SJSA1 (cell line): ENCODE measurements at regions not wholly inside any gene's neighbourhood (a gene's known extent, or its start where the extent isn't known, plus 50 kb on each side); places are given as distances from the start of the nearest gene placed in this dataset.
A peak's percentile ranks its signal among the peaks of the same experiment; 100 is the strongest.

ENCODE experiments used
- DNase-seq, 2 experiments: peaks; one replicate each; pipeline ENCODE4 v3.0.0-alpha.2; 2015 to 2020; ENCODE audit warnings: low spot score in 2 of 2, low read depth in 1 of 2
- H3K27ac ChIP-seq: fragments of 250-450 bp; sonication (Bioruptor Pico); 2 replicates; pipeline ENCODE4 v1.5.1; 2020; ENCODE audit warnings: mild to moderate bottlenecking, moderate library complexity
- H3K27me3 ChIP-seq: fragments of 250-450 bp; sonication (Bioruptor Pico); replicated peaks from 2 replicates; pipeline ENCODE4 v1.5.1; 2020; ENCODE audit warnings: mild to moderate bottlenecking, moderate library complexity
- H3K36me3 ChIP-seq: fragments of 250-450 bp; sonication (Bioruptor Pico); 2 replicates; pipeline ENCODE4 v1.5.1; 2020; ENCODE audit warnings: mild to moderate bottlenecking
- H3K4me1 ChIP-seq: fragments of 250-450 bp; sonication (Bioruptor Pico); replicated peaks from 2 replicates; pipeline ENCODE4 v1.6.1; 2021; ENCODE audit warnings: mild to moderate bottlenecking
- H3K4me3 ChIP-seq: fragments of 250-450 bp; sonication (Bioruptor Pico); 2 replicates; pipeline ENCODE4 v1.5.1; 2020; ENCODE audit warnings: mild to moderate bottlenecking
- H3K9me3 ChIP-seq: fragments of 250-450 bp; sonication (Bioruptor Pico); replicated peaks from 2 replicates; pipeline ENCODE4 v1.5.1; 2020; ENCODE audit warnings: mild to moderate bottlenecking

DNA sequence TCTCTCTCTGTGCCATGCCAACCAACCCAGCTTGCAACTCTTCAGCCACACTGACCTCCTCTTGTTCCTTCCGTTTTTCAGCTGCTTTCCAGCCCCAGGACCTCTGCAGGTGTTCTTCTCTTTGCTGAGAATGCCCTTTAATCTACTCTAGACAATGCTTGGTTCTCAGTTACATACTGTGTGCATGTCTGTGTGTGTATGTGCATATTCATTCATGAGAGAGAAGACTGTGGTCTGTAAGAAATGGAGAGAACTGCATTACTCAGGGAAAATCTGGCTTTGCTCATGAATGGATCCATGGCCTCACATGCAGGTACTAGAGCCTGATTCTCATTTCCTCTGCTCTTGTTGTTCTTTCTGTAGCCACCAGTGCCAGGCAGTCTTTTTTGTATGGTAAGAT lies 636.9 kb upstream of the TENM3 start:
- Histone ChIP-seq H3K36me3 (no peaks in the 10 kb centered on the region), H3K4me1 (no peaks in the 10 kb centered on the region), H3K9me3 (no peaks in the 10 kb centered on the region), H3K4me3 (no peak overlapping the region), H3K27ac (no peak overlapping the region), H3K27me3 (peaks cover 2% of the 10 kb centered on the region; the same call in 1 of the 2 replicates)
- no peak for DNase-seq

DNA sequence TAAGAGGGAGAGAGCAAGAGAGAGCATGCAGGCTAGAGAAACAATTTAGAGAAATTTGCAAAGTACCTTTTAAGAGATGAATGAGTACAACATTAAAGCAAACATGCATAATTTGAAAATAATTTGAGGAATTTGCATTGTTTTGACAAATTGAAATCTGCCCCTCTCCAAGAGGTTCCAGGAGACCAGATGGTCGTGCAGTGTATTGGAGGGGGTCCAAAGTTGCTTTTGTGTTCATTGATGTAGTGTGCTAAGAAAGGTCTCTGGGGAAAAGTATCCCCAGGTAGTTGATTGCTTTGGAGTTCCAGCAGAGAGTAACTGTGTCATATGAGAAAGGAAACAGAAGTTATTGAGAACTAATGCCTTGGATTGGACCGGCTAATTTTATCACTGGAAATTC lies 635.0 kb upstream of the TENM3 start:
- no peak overlapping the region for H3K4me3 ChIP-seq
- no peaks in the 10 kb centered on the region for H3K9me3 ChIP-seq
- no peak overlapping the region for H3K27ac ChIP-seq
- H3K36me3 ChIP-seq, result no peaks in the 10 kb centered on the region
- H3K4me1 ChIP-seq, result no peaks in the 10 kb centered on the region
- DNase-seq, result no peak
- 0 out of 2 replicates have a peak, but pooled peaks cover 2% of the 10 kb centered on the region for H3K27me3 ChIP-seq

DNA sequence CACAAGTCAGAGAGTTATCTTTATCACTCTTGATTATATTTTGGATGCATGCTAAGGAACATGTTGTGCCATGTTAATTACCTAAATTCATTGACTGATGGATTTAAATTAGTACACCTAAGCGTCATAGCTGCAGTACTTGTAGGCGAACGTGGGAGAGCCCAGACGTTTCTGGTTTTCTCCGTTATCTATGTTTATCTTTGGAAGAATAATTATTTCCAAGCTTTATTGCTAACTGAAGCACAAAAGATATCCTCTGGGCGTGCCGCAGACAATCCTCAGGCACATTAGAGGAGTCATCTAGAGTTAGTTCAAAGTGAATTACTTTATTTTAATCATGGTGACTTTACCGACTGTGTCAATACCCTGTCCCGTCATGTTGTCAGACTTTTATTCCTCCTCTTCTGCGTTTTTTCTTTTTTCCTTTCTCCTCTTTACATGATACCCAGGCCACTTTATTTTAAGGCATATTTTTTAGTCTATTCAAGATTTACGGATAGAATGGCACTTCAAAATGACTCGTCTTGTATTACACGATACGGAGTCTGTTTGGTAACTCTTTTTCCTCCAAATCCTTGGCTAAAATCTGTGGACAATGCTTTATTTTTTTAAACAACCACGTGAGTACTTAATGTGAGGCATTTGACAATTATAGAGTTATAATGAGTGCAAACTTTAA lies 632.0 kb upstream of the TENM3 start:
- no peaks in the 10 kb centered on the region for H3K9me3 ChIP-seq
- H3K27me3 ChIP-seq, result peaks cover 2% of the 10 kb centered on the region; the same call in 1 of the 2 replicates
- H3K36me3 ChIP-seq, result no peaks in the 10 kb centered on the region
- no peaks in the 10 kb centered on the region for H3K4me1 ChIP-seq
- no peak overlapping the region for H3K27ac ChIP-seq
- no peak overlapping the region for H3K4me3 ChIP-seq
- no peak for DNase-seq

DNA sequence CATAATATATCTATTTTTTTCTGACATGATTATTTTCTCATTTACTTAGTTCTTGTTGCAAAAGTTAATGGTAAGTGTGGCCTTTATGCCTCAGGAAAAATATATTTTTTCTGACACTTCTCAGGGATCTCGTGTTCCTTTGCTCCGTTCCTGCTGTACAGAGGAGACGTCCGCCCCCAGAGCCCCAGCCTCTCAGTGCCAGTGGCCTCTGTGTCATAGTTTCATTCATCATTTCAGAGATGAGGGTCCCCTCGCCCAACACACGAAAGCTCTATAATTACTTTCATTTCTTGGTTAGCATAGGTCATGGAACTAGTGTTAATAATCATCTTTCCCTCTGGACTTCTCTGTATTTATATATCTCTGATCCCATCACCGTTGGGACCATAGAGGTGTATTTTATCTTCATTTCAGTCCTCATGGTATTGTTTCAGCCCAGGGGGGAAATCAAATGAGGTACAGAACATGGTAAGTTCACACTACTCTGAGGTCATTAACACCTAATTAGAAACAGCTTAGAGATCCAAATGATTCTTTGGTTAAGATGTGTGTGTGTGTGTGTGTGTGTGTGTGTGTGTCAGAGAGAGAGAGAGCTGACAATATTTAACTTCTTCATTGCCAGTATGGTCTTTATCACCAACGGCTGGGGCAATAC lies 631.1 kb upstream of the TENM3 start:
- H3K4me3 ChIP-seq, result no peak overlapping the region
- H3K4me1 ChIP-seq, result no peaks in the 10 kb centered on the region
- DNase-seq, result no peak
- no peaks in the 10 kb centered on the region for H3K9me3 ChIP-seq
- H3K27ac ChIP-seq, result no peak overlapping the region
- peaks cover 2% of the 10 kb centered on the region; the same call in 1 of the 2 replicates for H3K27me3 ChIP-seq
- H3K36me3 ChIP-seq, result no peaks in the 10 kb centered on the region

DNA sequence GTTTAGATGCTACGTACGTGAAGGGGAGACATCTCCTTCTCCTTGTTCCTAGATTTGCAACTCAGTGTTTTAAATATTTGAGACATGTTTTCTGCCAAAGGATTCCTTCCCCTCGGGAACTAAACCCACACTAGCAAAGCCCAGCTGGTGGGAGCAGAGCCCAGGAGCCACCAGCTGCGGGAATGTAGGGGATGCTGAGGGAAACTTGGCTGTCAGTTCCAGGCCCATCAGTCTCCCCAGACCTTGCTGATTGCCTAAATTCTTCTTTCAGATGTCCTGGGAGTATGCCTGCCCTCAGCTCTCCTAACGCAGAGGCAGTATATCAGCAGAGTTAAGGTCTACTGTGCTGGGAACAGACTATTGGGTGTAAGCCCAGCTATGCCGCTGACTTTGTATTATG lies 630.0 kb upstream of the TENM3 start:
- H3K36me3 ChIP-seq, result no peaks in the 10 kb centered on the region
- H3K27ac ChIP-seq, result no peak overlapping the region
- DNase-seq, result no peak
- H3K4me3 ChIP-seq, result no peak overlapping the region
- no peaks in the 10 kb centered on the region for H3K9me3 ChIP-seq
- H3K27me3 ChIP-seq, result peaks cover 2% of the 10 kb centered on the region; the same call in 1 of the 2 replicates
- no peaks in the 10 kb centered on the region for H3K4me1 ChIP-seq

DNA sequence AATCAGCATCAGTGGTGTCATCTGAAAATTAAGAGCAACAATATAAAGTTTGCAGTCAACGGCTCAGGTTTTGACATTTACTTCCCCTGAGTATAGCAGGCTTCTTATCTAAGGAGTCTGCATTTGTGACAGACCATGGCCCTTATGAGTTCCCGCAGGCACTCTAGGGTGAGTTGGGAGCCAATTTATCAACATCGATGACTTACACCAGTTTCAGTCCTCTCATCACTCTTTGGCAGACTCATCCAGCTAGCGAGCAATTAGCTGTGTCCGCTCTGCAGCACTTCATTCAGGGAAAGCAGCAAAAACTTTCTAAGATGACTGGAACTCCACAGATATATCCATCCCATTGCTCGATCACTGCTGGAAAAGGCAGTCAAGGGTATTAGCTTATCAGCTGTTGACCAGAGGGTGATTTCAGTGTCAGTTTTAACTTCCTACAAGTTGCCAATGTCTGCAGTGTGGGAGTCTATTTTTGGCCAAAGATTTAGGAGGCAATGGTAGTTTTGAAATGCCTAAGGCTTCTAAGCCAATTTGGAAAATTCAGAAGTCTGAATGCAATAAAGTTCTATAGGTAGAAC lies 625.1 kb upstream of the TENM3 start:
- DNase-seq, result no peak
- Histone ChIP-seq H3K27me3 (no peaks in the 10 kb centered on the region; the same call in 1 of the 2 replicates), H3K4me1 (no peaks in the 10 kb centered on the region), H3K4me3 (no peak overlapping the region), H3K9me3 (no peaks in the 10 kb centered on the region), H3K27ac (no peak overlapping the region), H3K36me3 (no peaks in the 10 kb centered on the region)

DNA sequence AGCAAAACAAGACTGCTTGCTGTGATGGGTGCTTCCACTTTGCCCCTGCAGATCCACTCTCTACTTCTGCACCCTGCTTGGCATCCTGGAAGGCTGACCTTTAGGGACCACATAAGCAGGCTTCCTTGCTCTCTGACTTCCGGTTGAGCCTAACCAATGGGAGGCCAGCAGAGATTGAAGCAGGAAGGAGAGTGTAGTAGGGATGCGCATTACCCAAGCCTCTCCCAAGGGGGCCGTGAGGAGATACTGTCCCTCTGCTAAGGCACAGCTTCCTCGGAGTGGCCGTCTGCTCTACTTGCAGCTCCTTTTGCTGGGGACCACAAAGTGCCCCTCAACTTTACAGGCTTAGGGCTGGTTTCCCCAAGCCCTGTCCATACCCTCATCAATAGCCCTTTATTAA lies 624.3 kb upstream of the TENM3 start:
- H3K9me3 ChIP-seq, result no peaks in the 10 kb centered on the region
- H3K4me3 ChIP-seq, result no peak overlapping the region
- H3K27me3 ChIP-seq, result no peaks in the 10 kb centered on the region; the same call in 1 of the 2 replicates
- no peaks in the 10 kb centered on the region for H3K4me1 ChIP-seq
- H3K36me3 ChIP-seq, result no peaks in the 10 kb centered on the region
- DNase-seq, result no peak
- H3K27ac ChIP-seq, result no peak overlapping the region

DNA sequence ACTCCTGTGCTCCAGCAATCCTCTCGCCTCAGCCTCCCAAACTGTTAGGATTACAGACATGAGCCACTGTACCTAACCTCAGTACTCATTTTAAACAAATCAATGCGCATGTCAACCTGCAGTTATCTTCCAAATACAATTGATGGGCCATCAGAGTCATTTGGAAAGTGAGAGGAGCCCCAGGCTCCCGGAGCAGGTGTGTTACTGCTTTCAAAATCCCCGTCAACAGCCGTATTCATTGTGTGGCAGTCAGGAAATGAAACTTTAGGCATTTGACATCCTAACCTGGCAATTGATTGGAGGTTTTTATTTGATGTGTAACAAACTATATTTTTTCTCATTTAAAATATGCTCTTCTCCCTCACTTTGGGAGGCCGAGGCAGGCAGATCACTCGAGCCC lies 623.6 kb upstream of the TENM3 start:
- no peak for DNase-seq
- H3K4me1 ChIP-seq, result no peaks in the 10 kb centered on the region
- H3K27ac ChIP-seq, result no peak overlapping the region
- no peaks in the 10 kb centered on the region for H3K9me3 ChIP-seq
- H3K36me3 ChIP-seq, result no peaks in the 10 kb centered on the region
- H3K4me3 ChIP-seq, result no peak overlapping the region
- no peaks in the 10 kb centered on the region; the same call in 1 of the 2 replicates for H3K27me3 ChIP-seq

DNA sequence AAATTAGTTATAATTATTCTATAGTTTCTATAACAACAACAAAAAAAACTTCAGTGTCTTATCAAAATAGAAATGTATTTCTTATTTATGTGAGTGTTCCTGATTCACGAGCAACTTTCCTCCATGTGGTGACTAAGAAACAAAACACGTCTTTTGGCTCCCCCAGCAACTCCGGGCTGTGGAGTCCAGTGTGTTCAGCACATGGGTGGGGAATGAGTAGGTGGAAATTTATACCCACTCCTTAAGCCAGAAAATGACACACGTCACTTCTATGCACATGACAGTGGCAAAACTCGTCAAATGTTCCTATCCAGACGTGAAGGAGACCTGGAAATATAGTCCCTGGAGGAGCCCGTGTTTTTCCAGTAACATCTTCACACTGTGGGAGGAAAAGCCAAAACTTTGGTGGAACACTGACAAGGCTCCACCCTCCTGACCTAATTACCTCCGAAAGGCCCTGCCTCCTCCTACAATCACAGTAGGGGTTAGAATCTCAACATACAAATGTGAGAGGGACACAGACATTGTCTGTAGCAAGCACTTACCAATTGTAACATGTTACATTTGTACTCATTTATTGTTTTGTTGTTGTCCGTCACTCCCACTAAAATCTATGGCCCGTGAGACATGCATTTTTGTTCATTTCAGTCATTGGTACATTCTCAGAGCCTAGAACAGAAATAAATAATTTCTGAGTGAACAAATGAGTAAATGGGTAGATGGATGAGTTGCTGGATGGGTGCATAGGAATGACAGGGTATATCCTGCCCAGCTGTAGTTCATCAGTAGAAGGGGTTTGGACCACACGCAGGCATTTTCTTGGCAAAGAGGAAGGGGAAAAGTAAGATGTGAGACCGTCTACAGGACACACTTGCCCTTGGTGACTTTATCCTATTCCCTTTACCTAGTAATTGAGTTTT lies 605.8 kb upstream of the TENM3 start:
- Histone ChIP-seq H3K9me3 (no peaks in the 10 kb centered on the region), H3K36me3 (no peaks in the 10 kb centered on the region), H3K27ac (no peak overlapping the region), H3K27me3 (no peaks in the 10 kb centered on the region), H3K4me1 (no peaks in the 10 kb centered on the region), H3K4me3 (no peak overlapping the region)
- no peak for DNase-seq

DNA sequence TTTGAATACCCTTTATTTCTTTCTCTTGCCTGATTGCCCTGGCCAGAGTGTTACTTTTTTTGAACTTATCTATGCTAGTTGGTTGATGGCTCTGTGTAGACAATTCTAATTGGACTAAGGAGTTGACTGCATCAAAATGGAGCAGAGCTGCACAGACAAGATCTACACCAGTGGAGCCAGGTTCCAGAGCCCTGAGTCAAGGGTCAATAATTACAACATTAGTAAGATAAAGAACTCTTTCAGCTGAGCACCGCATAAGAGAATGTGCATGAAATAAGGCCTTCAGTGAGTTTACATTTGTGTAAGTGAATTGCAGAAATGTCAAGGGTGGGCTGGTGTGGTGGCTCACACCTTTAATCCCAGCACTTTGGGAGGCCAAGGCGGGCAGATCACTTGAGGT lies 599.7 kb upstream of the TENM3 start:
- H3K4me1 ChIP-seq, result peaks cover 15% of the 10 kb centered on the region
- no peak for DNase-seq

DNA sequence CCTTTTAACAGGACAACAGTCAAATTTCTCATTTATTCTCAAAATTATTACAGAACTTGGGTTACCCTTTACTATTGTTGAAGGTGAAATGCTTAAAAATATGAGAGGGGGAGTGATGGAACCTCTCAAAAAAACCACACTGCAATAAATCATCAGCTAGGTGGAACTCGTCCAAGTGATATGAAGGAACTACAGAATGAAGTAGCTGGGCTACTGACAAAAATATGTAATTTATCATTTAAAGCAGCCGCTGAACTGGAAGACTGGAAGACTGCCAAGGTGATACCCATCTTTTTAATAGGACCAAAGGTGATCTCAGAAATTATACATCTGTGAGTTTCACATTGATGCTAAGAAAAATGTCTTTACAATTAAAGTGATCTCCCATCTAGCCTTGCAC lies 597.7 kb upstream of the TENM3 start:
- Histone ChIP-seq H3K27ac (no peak overlapping the region), H3K36me3 (no peaks in the 10 kb centered on the region), H3K4me3 (no peak overlapping the region), H3K9me3 (no peaks in the 10 kb centered on the region), H3K4me1 (peaks cover 15% of the 10 kb centered on the region), H3K27me3 (no peaks in the 10 kb centered on the region)
- no peak for DNase-seq

More for the DNA sequence above, 599.7 kb upstream of the TENM3 start:
- no peak overlapping the region for H3K4me3 ChIP-seq
- H3K27ac ChIP-seq, result no peak overlapping the region
- H3K9me3 ChIP-seq, result no peaks in the 10 kb centered on the region
- H3K27me3 ChIP-seq, result no peaks in the 10 kb centered on the region
- no peaks in the 10 kb centered on the region for H3K36me3 ChIP-seq

DNA sequence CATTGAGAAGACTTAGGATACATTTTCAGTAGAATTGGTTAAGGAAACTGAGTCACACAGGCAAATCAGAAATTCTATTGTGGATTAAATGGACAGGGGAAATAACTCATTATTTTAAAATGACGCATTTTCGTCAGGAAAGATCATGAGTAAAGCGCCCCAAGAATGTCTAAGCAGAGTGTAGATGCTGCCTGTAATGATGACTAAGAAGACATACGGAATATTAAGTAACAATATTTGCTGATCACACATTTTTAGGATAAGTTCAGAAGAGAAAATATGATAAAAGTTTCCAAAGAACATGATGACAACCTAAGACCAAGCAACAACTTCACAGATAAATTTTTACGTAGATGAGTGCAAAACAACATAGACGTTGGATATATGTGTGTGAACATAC lies 596.3 kb upstream of the TENM3 start:
- Histone ChIP-seq H3K27ac (0 out of 2 replicates have a peak overlapping the region, but pooled peaks have one; percentile 33), H3K4me1 (peaks cover 15% of the 10 kb centered on the region), H3K4me3 (no peak overlapping the region), H3K9me3 (no peaks in the 10 kb centered on the region), H3K27me3 (no peaks in the 10 kb centered on the region), H3K36me3 (no peaks in the 10 kb centered on the region)
- no peak for DNase-seq

DNA sequence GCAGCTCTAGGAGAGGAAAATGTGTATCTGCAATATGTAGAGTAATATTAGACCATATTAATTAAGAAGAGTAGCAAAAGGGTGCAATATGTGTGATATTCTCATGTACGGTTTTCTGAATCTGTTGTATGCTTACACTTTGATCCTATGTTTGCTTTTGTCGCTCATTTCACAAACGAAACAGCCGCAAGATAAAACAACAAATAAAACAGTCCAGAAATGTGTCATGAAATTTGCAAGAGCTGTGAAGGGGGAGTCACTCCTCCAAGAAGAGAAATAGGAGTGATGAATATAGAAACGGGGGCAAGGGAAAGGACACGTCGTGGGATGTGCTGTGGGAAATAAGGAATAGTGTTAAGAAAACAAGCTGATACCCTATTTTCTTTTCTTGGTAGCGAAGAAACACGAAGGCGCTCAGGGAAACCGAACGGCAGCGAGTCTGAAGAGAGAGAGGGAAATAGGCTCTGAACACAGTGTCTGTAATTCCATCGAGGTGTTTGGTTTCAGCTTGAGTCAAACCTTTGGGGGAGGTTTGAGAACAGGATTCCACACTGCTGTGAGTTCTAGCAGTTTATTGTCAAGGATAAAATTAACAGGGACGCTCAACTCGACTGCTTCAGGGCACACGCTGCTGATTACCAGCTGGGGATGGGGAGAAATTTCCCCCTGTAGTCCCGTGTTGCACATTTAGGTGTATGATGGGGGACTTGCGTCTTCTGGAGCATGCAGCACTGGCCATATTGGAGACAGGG lies 595.6 kb upstream of the TENM3 start:
- no peaks in the 10 kb centered on the region for H3K9me3 ChIP-seq
- peak in 1 of 2 experiments; percentile 40 for DNase-seq
- no peaks in the 10 kb centered on the region for H3K36me3 ChIP-seq
- peak overlapping the region; percentile 33; the same call in 1 of the 2 replicates for H3K27ac ChIP-seq
- no peaks in the 10 kb centered on the region for H3K27me3 ChIP-seq
- H3K4me1 ChIP-seq, result peaks cover 15% of the 10 kb centered on the region
- H3K4me3 ChIP-seq, result peak overlapping the region; percentile 31
